Stimulated activated CD4-positive, alpha-beta T cell treated with anti-CD3 and anti-CD28 coated beads, TNF-alpha, amount 100 ng/mL, for 4 hours (primary cell): ENCODE measurements at regions not wholly inside any gene's neighbourhood (a gene's known extent, or its start where the extent isn't known, plus 50 kb on each side); places are given as distances from the start of the nearest gene placed in this dataset.
"Not testable (repeated sequence)": the region's sequence is repeated elsewhere in the genome, so short reads cannot be mapped to it uniquely, and the experiment has no call there.

Experiments used
- DNase-seq, 3 experiments: peaks; one replicate each; pipeline ENCODE4 v3.0.0-alpha.2; 2020; ENCODE audit warnings: low read depth in 3 of 3

DNA sequence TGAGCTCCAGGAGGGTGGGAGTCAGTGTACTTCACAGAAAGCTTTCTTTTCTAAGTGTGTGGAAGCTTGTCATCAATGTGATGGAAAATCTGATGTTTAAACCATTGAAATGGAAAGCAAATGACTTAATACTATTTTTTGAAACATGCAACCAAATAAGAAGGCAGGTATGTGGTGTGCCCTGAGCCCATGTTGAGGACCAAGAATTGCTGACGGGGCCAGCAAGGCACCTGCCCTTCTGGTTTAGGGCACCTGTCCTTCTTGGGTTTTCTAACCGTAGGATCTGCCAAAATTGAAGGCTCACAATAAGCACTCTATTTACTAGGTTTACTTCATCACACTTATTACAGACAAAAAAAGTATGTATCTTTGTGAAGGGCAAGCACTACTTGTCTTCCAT is 537.7 kb downstream of the SOCS6 start:
- no peak for DNase-seq

DNA sequence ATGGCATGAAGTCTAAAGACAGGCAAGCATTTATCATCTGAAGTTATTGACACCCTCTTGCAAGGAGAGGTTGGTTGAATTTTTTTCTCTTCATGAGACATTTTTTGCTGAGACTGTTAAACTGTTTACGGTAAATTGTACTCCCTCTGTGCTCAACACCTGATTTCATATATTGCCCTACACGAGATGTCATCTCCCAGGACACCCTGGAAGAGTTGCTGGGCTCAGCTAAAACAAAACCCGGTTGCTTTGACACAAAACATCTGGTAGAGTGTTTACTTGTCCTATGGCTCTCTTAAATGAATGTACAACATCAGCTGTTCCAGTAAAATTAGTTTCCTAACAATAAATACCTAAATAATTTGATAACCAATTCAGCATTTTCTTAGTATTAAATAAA is 533.8 kb downstream of the SOCS6 start:
- DNase-seq = no peak

DNA sequence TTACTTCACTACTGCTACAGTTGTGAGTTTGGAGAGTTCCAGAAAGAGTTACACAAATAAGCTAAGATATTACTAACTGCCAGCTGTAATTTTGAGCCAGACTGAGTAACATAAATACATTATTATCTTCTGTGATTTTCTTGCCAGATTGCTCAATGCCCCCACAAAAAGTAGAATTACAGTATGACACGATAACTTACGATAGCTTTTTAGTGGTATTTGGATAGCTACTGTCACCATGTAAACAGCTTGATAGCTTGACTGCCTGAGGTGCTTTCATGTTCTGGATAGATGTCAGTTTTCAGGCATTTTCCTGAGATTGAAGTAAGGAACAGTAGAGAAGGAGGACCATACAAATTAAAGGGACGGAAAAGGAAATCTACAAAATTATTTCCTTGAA is 533.3 kb downstream of the SOCS6 start:
- no peak for DNase-seq

DNA sequence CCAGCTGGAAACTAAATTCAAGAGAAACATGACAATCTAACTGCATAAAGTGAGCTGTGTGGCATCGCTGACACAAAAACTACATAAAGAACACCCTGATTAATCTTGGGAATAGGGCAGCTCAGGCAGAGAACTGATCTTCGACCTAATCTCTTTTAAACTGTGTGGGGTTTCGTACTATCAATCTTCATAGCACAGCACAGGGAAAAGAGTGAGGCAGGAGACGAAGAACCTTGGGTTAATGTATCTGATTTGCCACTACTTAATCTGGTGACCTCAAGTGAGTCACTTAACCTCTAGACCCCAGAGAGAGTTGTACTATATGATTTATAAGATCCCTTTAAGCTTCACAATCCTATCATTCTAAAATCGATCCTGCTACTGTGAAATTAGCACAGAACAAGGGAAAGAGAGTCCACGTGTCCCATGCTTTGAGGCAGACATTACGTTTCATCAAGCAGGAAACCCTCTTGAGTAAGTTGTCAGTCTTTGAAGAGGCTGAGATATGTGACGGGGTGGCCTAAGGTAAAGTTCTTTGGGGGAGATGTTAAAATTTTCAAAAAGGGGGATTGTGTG is 519.7 kb downstream of the SOCS6 start:
- no peak for DNase-seq

DNA sequence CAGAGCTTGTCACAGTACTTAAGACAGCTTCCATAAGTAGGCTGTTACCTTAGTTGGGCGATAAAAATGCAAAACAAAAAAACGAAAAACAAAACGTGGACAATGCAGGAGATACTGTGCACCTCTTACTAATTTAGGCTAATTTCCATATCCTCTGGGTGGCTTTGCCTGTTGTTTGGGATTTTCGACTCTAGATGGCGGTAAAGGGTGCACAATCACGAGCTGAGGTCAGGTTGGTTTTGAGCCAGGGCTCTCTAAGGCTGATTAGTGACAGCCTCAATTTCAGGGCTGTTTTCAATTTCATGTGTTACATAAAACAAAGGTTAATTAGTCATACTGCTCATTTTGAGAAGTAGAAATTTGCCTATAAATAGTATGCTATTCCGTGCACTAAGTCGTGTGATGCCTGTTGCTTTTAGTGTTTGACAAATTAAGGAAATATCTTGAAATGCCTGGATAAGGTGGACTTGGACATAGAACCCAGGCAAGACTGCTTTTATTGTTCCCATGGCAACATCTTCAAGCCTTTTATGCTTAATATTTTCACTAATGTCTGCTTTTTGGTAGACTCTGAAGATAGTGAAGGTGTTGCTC is 493.1 kb downstream of the SOCS6 start:
- peak in 2 of 3 experiments; percentile 22 to 31 for DNase-seq

DNA sequence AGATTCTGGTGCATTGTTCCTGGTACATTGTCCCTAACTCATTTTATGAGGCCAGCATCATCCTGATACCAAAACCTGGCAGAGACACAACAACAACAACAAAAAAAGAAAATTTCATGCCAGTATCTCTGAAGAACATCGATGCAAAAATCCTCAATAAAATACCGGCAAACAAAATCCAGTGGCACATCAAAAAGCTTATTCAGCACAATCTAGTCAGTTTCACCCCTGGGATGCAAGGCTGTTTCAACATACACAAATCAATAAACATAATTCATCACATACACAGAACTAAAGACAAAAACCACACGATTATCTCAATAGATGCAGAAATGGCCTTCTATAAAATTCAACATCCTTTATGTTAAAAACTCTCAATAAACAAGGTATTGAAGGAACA is 477.4 kb downstream of the SOCS6 start:
- not testable (repeated sequence) for DNase-seq

DNA sequence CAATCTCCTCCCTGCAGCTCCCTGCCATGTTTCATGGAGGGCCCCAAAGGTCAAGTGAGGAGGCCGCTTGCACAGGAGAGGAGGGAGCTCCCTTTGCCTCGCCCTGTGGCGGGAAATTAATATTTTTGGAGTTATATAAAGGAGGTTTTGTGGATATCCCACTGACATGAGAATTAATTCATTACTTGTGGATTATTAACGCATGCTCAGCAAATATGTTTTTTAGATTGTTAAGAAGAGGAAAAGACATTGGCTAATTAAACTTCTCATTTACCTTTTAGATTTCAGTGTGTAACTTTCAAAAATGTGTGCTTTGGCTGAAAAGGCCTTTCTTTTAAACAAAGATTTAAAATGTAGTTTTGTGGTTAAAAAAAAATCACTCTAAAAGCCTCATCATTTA is 474.0 kb downstream of the SOCS6 start:
- DNase-seq = no peak

DNA sequence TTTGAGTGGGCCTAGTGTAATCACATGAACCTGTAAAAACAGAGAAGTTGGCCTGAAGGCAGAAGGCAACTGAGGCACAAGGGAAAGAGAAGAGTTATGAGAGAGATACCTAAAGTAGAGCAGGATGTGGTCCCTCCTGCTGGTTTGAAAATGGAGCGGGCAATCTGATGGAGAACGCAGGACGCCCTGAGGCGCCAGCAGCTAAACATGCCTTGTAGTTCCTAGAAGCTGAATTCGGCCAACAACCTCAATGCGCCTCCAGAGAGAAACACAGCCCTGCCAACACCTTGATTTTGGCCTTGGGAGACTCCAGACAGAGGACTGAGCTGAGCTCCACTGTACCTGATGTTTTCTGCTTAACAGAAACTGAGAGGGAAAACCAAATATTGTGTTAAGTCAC is 469.9 kb downstream of the SOCS6 start:
- no peak for DNase-seq

DNA sequence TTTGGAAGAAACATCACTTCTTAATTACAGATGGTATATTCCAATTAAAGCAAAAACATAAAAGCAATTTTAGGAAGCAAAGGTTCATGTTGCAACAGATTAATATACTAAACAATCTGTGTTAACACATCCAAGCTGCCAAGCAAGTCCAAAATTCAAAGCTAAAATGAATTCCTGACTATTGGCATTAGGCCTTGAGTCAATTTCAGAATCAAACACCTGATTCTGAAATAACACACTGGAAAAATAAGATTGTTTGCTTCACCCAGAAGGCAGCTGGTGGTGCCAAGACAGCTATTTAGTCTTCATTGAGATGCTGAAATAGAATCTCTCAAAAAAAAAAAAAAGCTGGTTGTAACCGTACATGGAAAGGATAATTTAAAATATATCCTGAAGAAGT is 465.6 kb downstream of the SOCS6 start:
- no peak for DNase-seq

DNA sequence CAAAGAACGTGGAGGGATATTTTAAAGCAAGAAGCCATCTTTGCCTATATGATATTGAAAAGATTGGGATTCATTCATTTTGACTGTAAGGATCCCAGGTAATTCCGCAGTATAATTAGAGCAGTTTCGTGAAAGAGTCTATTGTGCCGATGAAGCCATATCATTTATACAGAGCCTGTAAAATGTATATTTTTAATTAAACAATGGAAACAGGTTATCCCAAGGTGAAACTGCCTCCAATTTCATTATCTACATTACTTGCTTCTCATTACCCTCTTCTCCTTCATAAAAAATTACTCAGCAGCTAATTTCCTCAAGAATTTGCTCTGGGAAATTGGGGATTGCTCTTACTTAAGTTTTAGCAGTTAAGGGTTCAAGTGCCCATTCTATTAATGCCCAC is 444.1 kb downstream of the SOCS6 start:
- no peak for DNase-seq

DNA sequence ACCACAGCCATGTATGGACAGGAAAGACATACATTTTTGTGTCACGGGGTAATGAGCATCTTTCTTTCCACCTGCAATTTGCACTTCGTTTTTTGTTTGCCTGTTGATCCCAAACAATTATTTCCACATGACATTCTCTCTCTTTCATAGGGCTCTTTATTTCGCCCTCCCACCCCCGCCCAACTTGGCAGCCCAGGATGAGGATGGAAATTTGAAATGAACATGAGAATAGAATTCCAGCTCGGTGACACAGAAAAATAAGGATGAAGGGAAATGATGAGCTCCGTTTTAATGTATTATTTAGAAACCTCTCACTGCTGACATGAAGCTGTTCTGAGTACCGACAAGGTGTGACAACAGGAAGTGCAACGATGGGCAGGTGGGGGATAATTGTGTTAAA is 443.3 kb downstream of the SOCS6 start:
- DNase-seq = no peak

DNA sequence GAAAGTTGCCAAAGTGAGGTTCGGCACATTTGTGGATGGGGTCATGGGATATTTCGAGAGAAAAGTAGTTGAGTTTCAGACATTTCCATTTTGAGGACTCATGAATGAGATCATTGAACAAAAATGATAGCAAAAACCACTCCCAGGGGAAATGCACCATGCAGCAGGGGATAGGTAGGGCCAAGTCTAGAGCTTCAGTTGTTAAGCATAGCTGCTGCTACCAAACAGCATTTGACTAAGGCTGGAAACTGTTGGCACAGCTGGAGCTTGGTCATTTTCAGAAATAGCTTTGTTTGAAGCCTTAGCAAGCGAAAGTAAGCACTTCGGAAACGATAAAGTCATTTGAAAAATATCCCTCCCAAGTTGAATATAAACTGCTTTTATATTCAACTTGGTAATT is 431.8 kb downstream of the SOCS6 start:
- no peak for DNase-seq

DNA sequence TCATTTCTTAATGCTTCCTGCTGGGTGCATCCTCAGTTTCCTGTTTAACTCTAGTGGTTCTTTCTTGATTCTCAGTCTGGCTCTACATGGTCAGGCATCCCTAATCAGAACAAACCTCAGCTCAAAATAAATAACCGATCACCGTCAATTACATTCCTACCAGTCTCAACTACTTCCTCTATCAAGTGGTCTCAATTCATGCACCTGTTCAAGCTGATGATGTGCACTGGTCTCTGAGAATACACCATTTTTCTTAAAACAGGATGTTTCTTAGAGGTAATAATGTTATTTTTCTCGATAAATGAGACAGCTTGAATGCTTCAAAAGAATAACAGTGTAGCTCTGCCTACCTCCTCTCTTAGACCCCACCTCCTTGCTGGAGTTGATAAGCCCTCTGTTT is 420.9 kb downstream of the SOCS6 start:
- no peak for DNase-seq

DNA sequence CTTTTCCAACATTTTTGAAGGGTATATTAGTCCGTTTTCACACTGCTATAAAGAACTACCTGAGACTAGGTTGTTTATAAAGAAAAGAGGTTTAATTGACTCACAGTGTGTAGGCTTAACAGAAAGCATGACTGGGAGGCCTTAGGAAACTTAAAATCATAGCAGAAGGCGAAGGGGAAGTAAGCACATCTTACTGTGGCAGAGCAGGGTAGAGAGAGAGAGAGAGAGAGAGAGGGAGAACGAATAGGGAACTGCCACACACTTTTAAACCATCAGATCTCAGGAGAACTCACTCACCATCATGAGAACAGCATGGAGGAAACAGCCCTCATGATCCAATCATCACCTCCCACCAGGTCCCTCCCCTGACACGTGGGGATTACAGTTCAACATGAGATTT is 420.3 kb downstream of the SOCS6 start:
- DNase-seq = no peak

DNA sequence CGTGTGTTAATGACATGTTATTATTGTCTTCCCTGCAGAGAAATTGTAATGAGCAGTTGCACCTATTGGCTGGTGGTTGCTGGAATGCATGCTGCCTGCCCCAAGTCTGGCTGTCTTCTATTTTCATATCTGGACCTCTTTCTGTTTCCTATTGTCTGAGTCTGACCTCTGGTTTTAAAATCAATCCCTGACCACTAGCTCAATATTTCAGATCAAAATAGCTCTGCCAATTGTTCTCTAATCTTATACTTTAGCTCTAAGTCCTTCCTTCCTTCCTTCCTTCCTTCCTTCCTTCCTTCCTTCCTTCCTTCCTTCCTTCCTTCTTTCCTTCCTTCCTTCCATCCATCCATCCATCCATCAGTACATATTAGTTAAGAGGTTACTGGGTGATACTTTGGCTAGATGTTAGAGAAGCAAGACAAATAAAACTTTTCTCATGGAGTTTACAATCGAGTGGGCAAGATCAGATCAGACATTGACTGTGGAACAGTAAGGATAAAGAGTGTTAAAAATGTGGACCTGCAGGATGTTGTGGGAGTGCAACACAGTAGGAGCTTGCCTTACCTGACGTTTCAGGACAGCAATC is 417.1 kb downstream of the SOCS6 start:
- no peak for DNase-seq

DNA sequence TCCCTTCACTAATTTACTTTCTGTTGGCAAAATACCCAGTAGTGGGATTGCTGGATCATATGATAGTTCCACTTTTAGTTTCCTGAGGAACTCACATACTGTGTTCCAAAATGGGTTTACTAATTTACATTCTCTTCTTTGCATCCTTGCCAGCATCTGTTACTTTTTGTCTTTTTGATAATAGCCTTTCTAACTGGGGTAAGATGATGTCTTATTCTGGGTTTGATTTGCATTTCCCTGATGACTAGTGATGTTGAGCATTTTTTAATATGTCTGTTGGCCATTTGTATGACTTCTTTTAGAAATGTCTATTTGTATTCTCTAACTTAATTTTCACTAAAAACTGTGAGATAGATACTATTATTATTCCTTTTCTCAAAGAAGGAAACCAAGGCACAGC is 411.7 kb downstream of the SOCS6 start:
- no peak for DNase-seq

DNA sequence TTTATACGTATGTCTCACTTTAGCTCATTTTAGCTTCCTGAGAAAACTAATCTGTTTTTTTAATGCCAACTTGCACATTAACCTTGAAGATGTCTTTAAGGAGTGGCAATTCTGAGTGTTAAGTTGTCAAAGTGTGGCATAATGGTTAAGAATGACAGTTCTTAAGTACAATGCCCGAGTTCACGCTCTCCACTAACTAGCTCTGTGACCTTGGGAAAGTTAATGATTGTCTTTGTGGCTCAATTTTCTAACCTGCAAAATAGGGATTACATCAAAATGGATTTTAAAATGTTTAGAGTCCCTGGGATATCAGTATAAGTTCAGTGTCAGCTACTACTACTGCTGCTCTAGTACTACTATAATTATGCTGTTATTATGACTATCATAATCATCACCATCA is 409.7 kb downstream of the SOCS6 start:
- DNase-seq = no peak

DNA sequence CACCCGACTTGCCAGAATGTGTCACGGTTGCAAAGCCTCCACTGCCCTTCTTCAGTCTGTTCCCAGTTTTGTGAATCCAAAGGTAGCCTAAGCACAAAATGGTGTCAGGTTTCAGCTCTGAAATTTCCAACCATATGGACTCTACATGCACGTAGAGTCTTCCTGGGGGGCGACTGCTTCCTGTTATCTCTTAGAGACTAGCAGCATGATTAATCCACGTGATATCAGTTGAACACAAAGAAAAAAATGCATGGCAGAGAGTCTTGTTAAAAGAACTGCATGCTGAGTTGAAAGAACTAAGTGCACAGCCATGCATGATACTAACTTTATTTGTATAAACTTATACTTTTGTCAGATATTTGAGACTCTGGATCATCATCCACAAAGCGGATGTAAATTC is 404.4 kb downstream of the SOCS6 start:
- DNase-seq = no peak

DNA sequence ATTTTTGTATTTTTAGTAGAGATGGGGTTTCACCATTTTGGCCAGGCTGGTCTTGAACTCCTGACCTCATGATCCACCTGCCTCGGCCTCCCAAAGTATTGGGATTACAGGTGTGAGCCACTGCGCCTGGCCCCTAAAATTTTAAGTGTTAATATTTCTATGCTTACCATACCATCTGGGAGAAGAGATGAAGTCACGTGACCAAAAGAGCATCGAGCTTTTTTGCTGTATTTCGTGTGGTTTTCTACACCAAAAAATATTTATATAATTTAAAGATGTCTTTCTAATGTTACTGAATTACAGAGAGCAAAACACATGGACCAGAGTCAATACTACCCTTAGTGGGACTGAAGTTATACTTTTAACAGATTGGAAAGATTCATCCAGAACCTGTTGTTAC is 400.9 kb downstream of the SOCS6 start:
- not testable (repeated sequence) for DNase-seq

DNA sequence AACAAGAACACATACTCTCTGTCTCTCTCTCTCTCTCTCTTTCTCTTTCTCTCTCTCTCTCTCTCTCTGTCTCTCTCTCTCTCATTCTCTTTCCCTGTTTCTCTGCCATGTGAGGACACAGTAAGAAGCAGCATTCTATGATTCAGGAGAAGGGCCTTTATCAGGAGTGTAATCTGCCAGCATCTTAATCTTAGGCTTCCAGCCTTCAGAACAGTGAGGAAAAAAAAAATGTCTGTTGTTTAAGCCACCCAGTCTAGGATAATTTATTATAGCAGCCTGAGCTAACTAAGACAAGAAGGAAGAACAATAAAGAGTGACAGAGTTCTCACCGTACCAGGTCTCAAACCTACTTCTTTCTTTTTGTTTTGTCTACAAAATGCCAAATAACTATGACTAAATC is 399.4 kb downstream of the SOCS6 start:
- no peak for DNase-seq

DNA sequence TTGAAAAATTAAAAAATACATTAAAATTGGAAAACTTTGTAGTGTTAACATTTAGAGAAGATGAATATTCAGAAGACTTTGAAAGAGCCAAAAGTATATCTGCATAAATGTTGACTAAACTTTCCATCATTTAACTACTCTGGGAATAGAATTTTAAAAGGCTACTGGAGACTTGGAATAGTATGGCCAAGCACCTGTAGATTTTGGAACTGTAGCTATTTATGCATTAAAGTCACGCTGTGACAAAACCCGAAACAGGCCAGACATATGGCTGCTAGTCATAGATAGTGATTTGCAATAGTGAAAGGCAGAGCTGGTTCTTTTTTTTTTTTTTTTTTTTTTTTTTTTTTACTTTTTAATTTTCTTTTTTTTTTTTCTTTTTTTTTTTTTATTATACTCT is 396.0 kb downstream of the SOCS6 start:
- no peak for DNase-seq

DNA sequence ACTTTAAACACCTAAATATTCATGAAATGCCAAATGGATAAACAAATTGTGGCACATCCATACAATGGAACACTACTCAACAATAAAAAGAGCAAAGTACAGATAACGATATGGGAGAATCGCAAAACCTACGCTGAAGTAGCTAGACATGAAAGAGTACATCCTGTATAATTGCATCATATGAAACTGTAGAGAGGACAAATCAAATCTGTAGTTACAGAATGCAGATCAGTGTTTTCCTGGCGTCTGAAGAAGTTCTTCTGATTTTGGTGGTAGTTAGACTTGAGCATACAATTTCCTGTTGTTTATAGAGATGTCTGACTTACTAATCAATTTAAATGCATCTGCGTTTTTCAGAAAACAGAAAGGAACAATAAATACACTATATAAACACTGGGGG is 394.4 kb downstream of the SOCS6 start:
- no peak for DNase-seq

DNA sequence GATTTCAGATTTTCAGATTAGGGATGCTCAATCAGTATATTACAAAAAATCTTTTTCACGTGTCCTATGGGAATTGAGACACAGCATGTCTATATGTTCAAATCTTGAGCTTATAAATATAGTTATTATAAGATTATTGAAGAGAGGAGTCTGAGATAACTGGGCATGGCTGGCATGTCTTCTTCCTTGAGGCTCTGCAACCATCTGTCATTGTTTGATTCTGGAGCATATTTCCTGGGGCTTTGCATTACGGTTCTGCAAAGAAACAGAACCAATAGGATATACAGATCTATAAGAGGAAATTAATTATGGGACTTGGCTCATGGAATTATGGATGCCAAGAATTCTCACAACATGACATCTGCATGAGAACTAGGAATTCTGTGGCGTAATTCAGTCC is 386.1 kb downstream of the SOCS6 start:
- DNase-seq = no peak

DNA sequence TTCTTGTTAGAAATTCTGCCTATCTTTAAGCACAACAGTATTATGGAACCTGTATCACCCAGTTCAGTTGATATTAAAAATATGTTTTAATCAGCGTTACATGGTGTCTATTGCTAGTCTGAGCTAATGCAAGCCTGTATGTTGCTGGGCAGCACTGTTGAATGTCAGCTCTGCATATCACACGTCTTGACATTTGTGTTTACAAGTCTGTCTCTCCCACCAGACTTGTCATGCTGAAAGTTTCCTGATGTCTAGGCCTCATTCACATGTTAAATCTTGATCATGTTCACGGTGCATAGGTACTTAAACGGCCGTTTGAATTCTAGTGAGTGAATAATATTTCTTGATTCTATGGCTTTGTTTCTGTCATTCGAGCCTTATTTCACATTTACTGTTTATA is 385.0 kb downstream of the SOCS6 start:
- no peak for DNase-seq
